ENCODE measurements at regions not wholly inside any gene's neighbourhood (a gene's known extent, or its start where the extent isn't known, plus 50 kb on each side); places are given as distances from the start of the nearest gene placed in this dataset.

DNA sequence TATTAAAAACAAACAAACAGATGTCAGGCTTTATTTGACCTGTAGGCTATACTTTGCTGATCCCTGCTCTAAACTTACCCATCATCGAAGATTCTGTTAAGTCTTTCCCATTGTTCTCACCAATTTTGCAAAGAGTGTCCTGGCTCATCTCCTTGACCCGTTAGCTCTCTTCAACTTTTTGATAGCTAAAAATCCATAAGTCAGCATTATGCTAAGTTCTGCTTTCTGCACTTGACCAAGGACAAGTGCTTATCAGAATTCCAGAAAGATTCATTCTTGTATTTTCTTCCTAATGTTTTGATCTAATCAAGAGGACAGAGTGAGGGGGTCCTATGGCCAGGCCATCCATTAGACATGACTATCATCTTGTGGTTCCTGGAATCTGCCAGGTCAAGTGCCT lies 503.5 kb downstream of the FUT8 start:
- Mint-ChIP-seq H3K27me3 (ENCODE audit: low read depth, poor library complexity) (peaks cover 20% of the 10 kb centered on the region), H3K9me3 (no peaks in the 10 kb centered on the region), H3K27ac (no peak overlapping the region), H3K4me1 (peaks cover 40% of the 10 kb centered on the region), H3K4me3 (no peak overlapping the region), H3K36me3 (ENCODE audit: low read depth) (no peaks in the 10 kb centered on the region)
- TF ChIP-seq, protein P1, sequence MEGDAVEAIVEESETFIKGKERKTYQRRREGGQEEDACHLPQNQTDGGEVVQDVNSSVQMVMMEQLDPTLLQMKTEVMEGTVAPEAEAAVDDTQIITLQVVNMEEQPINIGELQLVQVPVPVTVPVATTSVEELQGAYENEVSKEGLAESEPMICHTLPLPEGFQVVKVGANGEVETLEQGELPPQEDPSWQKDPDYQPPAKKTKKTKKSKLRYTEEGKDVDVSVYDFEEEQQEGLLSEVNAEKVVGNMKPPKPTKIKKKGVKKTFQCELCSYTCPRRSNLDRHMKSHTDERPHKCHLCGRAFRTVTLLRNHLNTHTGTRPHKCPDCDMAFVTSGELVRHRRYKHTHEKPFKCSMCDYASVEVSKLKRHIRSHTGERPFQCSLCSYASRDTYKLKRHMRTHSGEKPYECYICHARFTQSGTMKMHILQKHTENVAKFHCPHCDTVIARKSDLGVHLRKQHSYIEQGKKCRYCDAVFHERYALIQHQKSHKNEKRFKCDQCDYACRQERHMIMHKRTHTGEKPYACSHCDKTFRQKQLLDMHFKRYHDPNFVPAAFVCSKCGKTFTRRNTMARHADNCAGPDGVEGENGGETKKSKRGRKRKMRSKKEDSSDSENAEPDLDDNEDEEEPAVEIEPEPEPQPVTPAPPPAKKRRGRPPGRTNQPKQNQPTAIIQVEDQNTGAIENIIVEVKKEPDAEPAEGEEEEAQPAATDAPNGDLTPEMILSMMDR (IDR thresholded peaks at IDR 0.05) = no peak
- no peak for DNase-seq

DNA sequence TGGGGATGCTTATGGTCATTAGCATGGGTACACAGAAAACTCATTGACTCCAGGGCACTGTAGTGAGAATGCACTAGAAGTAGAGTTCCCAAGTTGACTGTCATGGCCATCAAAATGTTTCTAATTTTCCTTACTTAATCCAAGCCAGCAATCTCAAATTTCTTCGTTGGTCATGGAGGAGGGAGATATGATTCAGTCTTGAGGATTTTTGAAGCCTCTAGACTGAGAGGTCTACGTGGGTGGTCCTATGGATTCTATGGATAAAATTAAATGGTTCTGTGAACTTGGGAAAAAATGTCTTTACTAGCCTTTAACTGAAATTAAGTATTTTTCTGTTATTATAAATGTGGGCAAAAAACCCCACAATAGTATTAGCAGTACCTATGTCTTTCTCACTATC lies 508.5 kb downstream of the FUT8 start:
- peaks cover 4% of the 10 kb centered on the region for H3K9me3 Mint-ChIP-seq
- no peak for DNase-seq
- H3K27ac Mint-ChIP-seq = no peak overlapping the region
- no peaks in the 10 kb centered on the region for H3K36me3 Mint-ChIP-seq (ENCODE audit: low read depth)
- H3K4me3 Mint-ChIP-seq = no peak overlapping the region
- H3K27me3 Mint-ChIP-seq (ENCODE audit: low read depth, poor library complexity) = peaks cover 8% of the 10 kb centered on the region
- peaks cover 57% of the 10 kb centered on the region for H3K4me1 Mint-ChIP-seq
- TF ChIP-seq, protein P1 (IDR thresholded peaks at IDR 0.05) = no peak

DNA sequence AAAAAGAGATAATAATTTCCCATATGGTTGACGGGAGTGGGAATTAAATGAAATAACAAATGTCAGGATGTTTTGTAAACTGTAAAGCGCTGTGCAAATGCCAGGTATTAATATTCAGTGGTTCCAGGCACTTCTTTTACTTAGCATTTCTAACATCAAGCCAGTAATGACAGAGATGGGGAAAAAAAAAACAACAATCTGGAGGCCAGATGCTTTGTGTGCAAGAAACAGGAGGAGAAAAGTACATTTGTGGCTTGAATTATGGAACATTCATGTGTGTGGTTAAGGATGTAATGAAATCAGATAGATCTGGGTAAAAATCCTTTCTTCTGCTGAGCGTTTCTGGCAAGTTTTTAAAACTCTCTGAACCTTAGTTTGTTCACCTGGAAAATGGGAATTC lies 509.6 kb downstream of the FUT8 start:
- no peak overlapping the region for H3K27ac Mint-ChIP-seq
- H3K4me1 Mint-ChIP-seq = peaks cover 55% of the 10 kb centered on the region
- peaks cover 4% of the 10 kb centered on the region for H3K9me3 Mint-ChIP-seq
- no peak overlapping the region for H3K4me3 Mint-ChIP-seq
- peaks cover 14% of the 10 kb centered on the region for H3K27me3 Mint-ChIP-seq (ENCODE audit: low read depth, poor library complexity)
- DNase-seq = no peak
- no peaks in the 10 kb centered on the region for H3K36me3 Mint-ChIP-seq (ENCODE audit: low read depth)
- TF ChIP-seq, protein P1 (IDR thresholded peaks at IDR 0.05) = no peak

DNA sequence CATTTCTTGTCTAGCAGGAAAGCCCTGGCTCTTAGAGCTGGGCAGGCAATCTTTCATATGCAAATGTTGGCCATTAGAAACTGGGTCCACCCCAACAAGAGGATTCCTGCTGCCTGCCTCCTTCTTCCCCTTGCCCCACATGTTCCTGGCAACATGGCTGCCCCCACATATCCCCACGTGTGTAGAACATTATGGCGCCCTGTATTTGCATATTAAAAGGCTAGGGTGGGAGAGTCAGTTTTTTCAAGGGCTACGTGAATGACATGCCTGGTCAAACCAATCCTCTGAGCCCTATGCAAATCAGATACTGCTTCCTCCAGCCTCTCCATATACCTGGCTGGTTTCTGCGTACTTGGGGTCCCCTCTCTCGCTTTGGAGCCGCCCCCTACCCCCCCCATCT lies 514.0 kb downstream of the FUT8 start:
- TF ChIP-seq, protein P1 (IDR thresholded peaks at IDR 0.05) = no peak
- H3K4me3 Mint-ChIP-seq = no peak overlapping the region
- no peak for DNase-seq

DNA sequence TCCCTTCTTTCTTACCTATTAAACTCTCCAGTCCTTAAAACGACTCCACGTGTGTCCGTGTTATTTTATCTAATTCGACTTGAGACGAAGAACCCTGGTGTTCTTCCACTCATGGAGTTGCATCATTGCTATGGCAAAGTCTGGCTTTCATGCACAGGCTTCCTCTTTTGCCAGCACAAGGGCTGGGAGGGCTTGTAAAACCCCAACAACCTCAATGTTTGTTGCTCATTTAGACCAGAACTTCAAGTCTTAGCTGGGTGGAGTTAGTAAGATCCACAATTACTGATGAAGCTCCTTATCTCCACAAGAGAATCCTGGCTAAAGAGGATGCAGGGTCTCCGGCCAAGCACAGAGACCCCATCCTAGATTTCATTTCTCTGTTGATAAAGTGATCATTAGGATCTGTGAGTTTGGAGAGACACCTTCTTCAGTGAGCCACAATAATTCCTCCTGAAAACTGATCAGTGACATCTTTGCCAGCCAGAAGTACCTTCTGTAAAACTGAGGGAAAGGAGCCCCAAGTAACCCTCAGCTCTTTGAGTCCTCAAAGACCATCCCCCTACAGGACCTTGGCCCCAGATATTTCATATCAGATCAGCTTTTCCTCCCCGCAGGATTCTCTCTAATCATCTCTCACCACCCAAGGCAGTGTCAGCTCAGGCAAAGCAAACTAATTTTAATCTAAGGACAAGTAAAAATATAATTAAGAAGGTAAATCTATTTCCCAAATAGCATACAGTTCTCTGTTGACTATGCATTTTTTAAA lies 514.6 kb downstream of the FUT8 start:
- Mint-ChIP-seq H3K4me1 (peaks cover 54% of the 10 kb centered on the region), H3K9me3 (peaks cover 4% of the 10 kb centered on the region), H3K27me3 (ENCODE audit: low read depth, poor library complexity) (peaks cover 26% of the 10 kb centered on the region), H3K4me3 (no peak overlapping the region), H3K27ac (no peak overlapping the region), H3K36me3 (ENCODE audit: low read depth) (no peaks in the 10 kb centered on the region)
- DNase-seq = no peak
- TF ChIP-seq, protein P1 (IDR thresholded peaks at IDR 0.05) = no peak

More for the DNA sequence above, 514.0 kb downstream of the FUT8 start:
- Mint-ChIP-seq H3K27ac (no peak overlapping the region), H3K4me1 (peaks cover 54% of the 10 kb centered on the region), H3K9me3 (peaks cover 4% of the 10 kb centered on the region), H3K27me3 (ENCODE audit: low read depth, poor library complexity) (peaks cover 26% of the 10 kb centered on the region), H3K36me3 (ENCODE audit: low read depth) (no peaks in the 10 kb centered on the region)

DNA sequence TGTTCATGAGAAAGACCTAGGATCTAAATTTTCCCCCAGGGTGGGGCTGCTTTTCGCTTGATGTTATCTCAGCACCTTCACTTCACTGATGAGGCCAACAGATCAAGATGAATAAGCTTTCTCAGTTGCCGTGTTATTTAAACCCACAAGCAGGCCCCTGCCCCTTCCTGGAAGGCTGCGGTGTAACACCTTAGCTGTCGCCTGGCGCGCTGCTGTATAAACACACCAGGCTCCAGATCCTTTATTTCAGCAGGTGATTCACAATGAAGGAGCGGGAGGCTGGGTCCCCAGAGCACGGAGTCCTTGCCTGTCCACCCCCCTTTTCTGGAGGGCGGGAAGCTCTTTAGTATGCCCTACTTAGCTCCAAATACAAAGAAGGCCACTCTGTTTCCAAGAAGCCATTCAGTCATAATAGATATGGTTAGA lies 515.4 kb downstream of the FUT8 start:
- no peak for DNase-seq
- H3K27me3 Mint-ChIP-seq (ENCODE audit: low read depth, poor library complexity) = peaks cover 26% of the 10 kb centered on the region
- peaks cover 58% of the 10 kb centered on the region for H3K4me1 Mint-ChIP-seq
- TF ChIP-seq, protein P1 (IDR thresholded peaks at IDR 0.05) = no peak
- peaks cover 4% of the 10 kb centered on the region for H3K9me3 Mint-ChIP-seq
- H3K27ac Mint-ChIP-seq = no peak overlapping the region
- no peak overlapping the region for H3K4me3 Mint-ChIP-seq
- no peaks in the 10 kb centered on the region for H3K36me3 Mint-ChIP-seq (ENCODE audit: low read depth)
